GM23338 (cell line): ENCODE measurements at regions not wholly inside any gene's neighbourhood (a gene's known extent, or its start where the extent isn't known, plus 50 kb on each side); places are given as distances from the start of the nearest gene placed in this dataset.

ENCODE experiments used
- ATAC-seq: fragments of 200-7000 bp; cut with Tn5 transposase; 3 replicates; pipeline ENCODE4 v1.9.1; 2020
- DNase-seq: peaks from one replicate; pipeline ENCODE4 v3.0.0-alpha.2; 2015; ENCODE audit warnings: low spot score
- H2AFZ ChIP-seq: fragments of 200-600 bp; sonication (generic); 2 replicates; pipeline ENCODE4 v1.8.0; 2016; ENCODE audit warnings: antibody characterized with exemption, mild to moderate bottlenecking, moderate library complexity
- H3F3A ChIP-seq: fragments of 200-600 bp; sonication (generic); replicated peaks from 2 replicates; pipeline ENCODE4 v1.8.0; 2017; ENCODE audit warnings: antibody characterized with exemption, mixed run types, low read depth
- H3K27ac ChIP-seq: fragments of 200-600 bp; sonication (generic); 2 replicates; pipeline ENCODE4 v1.6.1; 2016; ENCODE audit warnings: low read depth
- H3K27me3 ChIP-seq: fragments of 200-600 bp; sonication (generic); 2 replicates; pipeline ENCODE4 v1.8.0; 2016; ENCODE audit warnings: mild to moderate bottlenecking, mixed run types, moderate library complexity; ENCODE audit not compliant: insufficient read depth
- H3K36me3 ChIP-seq: fragments of 200-600 bp; sonication (generic); 2 replicates; pipeline ENCODE4 v1.8.0; 2016; ENCODE audit warnings: mild to moderate bottlenecking; ENCODE audit not compliant: insufficient read depth
- H3K4me1 ChIP-seq: fragments of 200-600 bp; sonication (generic); 2 replicates; pipeline ENCODE4 v1.8.0; 2016; ENCODE audit warnings: mild to moderate bottlenecking, moderate library complexity; ENCODE audit not compliant: insufficient read depth
- H3K4me2 ChIP-seq: fragments of 200-600 bp; sonication (generic); 2 replicates; pipeline ENCODE4 v1.7.1; 2017; ENCODE audit warnings: mixed run types
- H3K4me3 ChIP-seq: fragments of 200-600 bp; sonication (generic); 2 replicates; pipeline ENCODE4 v1.6.1; 2016; ENCODE audit warnings: mixed run types
- H3K79me2 ChIP-seq: fragments of 200-600 bp; sonication (generic); replicated peaks from 2 replicates; pipeline ENCODE4 v1.8.0; 2017; ENCODE audit warnings: mild to moderate bottlenecking; ENCODE audit not compliant: insufficient read depth
- H3K9me2 ChIP-seq: fragments of 200-600 bp; sonication (generic); 2 replicates; pipeline ENCODE4 v1.8.0; 2017; ENCODE audit not compliant: insufficient read depth
- H4K20me1 ChIP-seq: fragments of 200-600 bp; sonication (generic); replicated peaks from 2 replicates; pipeline ENCODE4 v1.8.0; 2017; ENCODE audit warnings: mild to moderate bottlenecking; ENCODE audit not compliant: insufficient read depth
- H3K27ac Mint-ChIP-seq: 2 replicates; pipeline ENCODE4 v1.8.0; 2020; ENCODE audit warnings: inconsistent platforms, mild to moderate bottlenecking, moderate library complexity, mixed read lengths
- H3K27me3 Mint-ChIP-seq: 3 replicates; pipeline ENCODE4 v1.8.0; 2022; ENCODE audit warnings: low read depth, mild to moderate bottlenecking, moderate library complexity, mixed read lengths, inconsistent platforms; ENCODE audit not compliant: insufficient read depth, poor library complexity
- H3K36me3 Mint-ChIP-seq: 3 replicates; pipeline ENCODE4 v1.8.0; 2021; ENCODE audit warnings: low read depth, mild to moderate bottlenecking, inconsistent platforms, moderate library complexity, mixed read lengths
- H3K4me1 Mint-ChIP-seq: 3 replicates; pipeline ENCODE4 v1.8.0; 2020; ENCODE audit warnings: mild to moderate bottlenecking, inconsistent platforms, mixed read lengths
- H3K4me3 Mint-ChIP-seq: 3 replicates; pipeline ENCODE4 v1.8.0; 2021; ENCODE audit warnings: moderate library complexity, mild to moderate bottlenecking, inconsistent platforms, mixed read lengths
- H3K9me3 Mint-ChIP-seq: 3 replicates; pipeline ENCODE4 v1.8.0; 2020; ENCODE audit warnings: moderate library complexity, mild to moderate bottlenecking, inconsistent platforms, mixed read lengths
- CREB1 ChIP-seq: fragments of 250-450 bp; sonication (Bioruptor Pico); IDR thresholded peaks from 2 replicates; pipeline ENCODE4 v1.5.0; 2020; ENCODE audit warnings: low read depth, mild to moderate bottlenecking, moderate library complexity
- EZH2 ChIP-seq: fragments of 200-600 bp; sonication (generic); IDR thresholded peaks from one replicate; pipeline ENCODE4 v1.8.0; 2017; ENCODE audit warnings: antibody characterized with exemption, mild to moderate bottlenecking, low read depth; ENCODE audit not compliant: unreplicated experiment
- JUNB ChIP-seq: IDR thresholded peaks from one replicate; pipeline ENCODE4 v1.6.1; 2016; ENCODE audit warnings: antibody characterized with exemption; ENCODE audit not compliant: unreplicated experiment
- STAT1 ChIP-seq: IDR thresholded peaks from one replicate; pipeline ENCODE4 v1.6.1; 2016; ENCODE audit warnings: antibody characterized with exemption; ENCODE audit not compliant: unreplicated experiment
- ZNF114 ChIP-seq: fragments of 250-450 bp; sonication (Bioruptor Pico); IDR thresholded peaks from 2 replicates; pipeline ENCODE4 v1.5.0; 2020; ENCODE audit warnings: mild to moderate bottlenecking, moderate library complexity
- ZNF331 ChIP-seq: fragments of 250-450 bp; sonication (Bioruptor Pico); IDR thresholded peaks from 2 replicates; pipeline ENCODE4 v1.5.0; 2020; ENCODE audit warnings: low read depth, mild to moderate bottlenecking, moderate library complexity
- TF ChIP-seq, protein P1 (sequence below), 2 experiments: fragments of 200-600 bp in 1 of 2; sonication (generic) in 1 of 2; conservative IDR thresholded peaks; 2 replicates each; pipeline versions ENCODE4 v1.5.1 to v1.6.1; 2016 to 2017; ENCODE audit warnings: antibody characterized with exemption in 2 of 2, low read depth in 2 of 2, mild to moderate bottlenecking in 2 of 2, moderate library complexity in 1 of 2
- TF ChIP-seq, protein P2 (sequence below): fragments of 250-450 bp; sonication (Bioruptor Pico); IDR thresholded peaks from 2 replicates; pipeline ENCODE4 v1.5.0; 2020; ENCODE audit warnings: mild to moderate bottlenecking, moderate library complexity
- TF ChIP-seq, protein P3 (sequence below): IDR thresholded peaks from one replicate; pipeline ENCODE4 v1.6.1; 2018; ENCODE audit warnings: antibody characterized with exemption; ENCODE audit not compliant: unreplicated experiment

DNA sequence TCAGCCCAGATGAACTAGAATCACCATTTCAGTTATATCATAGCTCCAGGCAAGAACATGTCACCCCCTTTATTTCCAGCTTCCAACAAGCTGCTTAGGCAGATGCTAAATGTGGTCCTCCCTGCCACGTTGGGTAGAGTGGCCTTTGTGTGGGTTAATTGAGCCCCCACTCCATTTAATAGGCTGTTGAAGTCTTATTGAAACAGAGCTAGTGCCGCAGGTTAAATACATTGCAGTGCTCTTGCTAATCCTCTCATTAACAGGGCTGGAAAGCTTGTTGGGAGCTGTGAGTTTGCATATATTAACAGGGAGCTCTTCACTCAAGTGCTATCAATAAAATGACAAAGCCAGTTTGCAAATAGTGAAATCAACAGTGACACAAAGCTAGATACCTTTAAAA lies 248.4 kb upstream of the CMC1 start:
- no peaks in the 10 kb centered on the region for H3K36me3 ChIP-seq
- H3K4me1 Mint-ChIP-seq, result peaks cover 8% of the 10 kb centered on the region; the same call in 2 of the 3 replicates
- H3F3A ChIP-seq, result no peaks in the 10 kb centered on the region
- H3K79me2 ChIP-seq, result no peaks in the 10 kb centered on the region
- no peak overlapping the region for H2AFZ ChIP-seq
- no peaks in the 10 kb centered on the region for H3K27me3 Mint-ChIP-seq
- no peak overlapping the region for H3K27ac Mint-ChIP-seq
- no peaks in the 10 kb centered on the region for H3K27me3 ChIP-seq
- TF ChIP-seq STAT1, result no peak
- no peak for TF ChIP-seq ZNF331 (CRISPR knock-in tag)
- H3K27ac ChIP-seq, result no peak overlapping the region
- H3K4me1 ChIP-seq, result no peaks in the 10 kb centered on the region
- ATAC-seq, result no peak
- no peaks in the 10 kb centered on the region; the same call in 2 of the 3 replicates for H3K36me3 Mint-ChIP-seq
- no peak overlapping the region for H3K4me3 Mint-ChIP-seq
- H4K20me1 ChIP-seq, result no peaks in the 10 kb centered on the region
- H3K4me2 ChIP-seq, result no peak overlapping the region
- peaks cover 3% of the 10 kb centered on the region; the same call in 1 of the 3 replicates for H3K9me3 Mint-ChIP-seq
- no peaks in the 10 kb centered on the region; the same call in 1 of the 2 replicates for H3K9me2 ChIP-seq
- no peak for DNase-seq
- H3K4me3 ChIP-seq, result no peak overlapping the region

DNA sequence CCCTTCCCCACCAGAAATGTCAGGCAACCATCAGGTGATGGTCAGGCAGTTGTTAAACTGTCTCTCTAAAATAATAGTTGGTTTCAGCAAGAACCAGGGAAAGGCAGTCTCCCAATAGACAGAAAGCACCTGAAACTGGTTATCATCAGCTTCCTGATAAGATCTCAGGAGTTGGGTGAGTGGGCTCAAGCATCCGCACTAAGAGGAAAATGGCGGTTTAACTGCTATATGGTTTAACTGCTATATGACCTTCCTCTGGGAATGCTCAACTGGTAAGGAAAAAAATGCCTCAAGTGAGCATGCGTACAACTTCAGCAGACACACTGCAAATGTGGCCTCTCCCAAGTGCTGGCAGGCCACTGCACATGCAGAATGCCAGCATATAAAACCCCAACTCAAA lies 240.8 kb upstream of the CMC1 start:
- no peak overlapping the region for H3K27ac ChIP-seq
- Mint-ChIP-seq H3K27me3 (no peaks in the 10 kb centered on the region), H3K4me1 (peaks cover 4% of the 10 kb centered on the region; the same call in 1 of the 3 replicates), H3K9me3 (peaks cover 10% of the 10 kb centered on the region; the same call in 2 of the 3 replicates), H3K4me3 (no peak overlapping the region), H3K27ac (no peak overlapping the region), H3K36me3 (peaks cover 10% of the 10 kb centered on the region)
- H3K36me3 ChIP-seq, result no peaks in the 10 kb centered on the region
- no peaks in the 10 kb centered on the region for H3K27me3 ChIP-seq
- DNase-seq (no peak), ATAC-seq (no peak)
- no peaks in the 10 kb centered on the region for H3F3A ChIP-seq
- no peaks in the 10 kb centered on the region for H3K79me2 ChIP-seq
- H3K9me2 ChIP-seq, result no peaks in the 10 kb centered on the region
- H4K20me1 ChIP-seq, result no peaks in the 10 kb centered on the region
- H3K4me3 ChIP-seq, result no peak overlapping the region
- no peaks in the 10 kb centered on the region for H3K4me1 ChIP-seq
- no peak overlapping the region for H3K4me2 ChIP-seq
- H2AFZ ChIP-seq, result no peak overlapping the region
- TF ChIP-seq ZNF331 (CRISPR knock-in tag) (no peak), STAT1 (no peak), JUNB (no peak), EZH2 (no peak), CREB1 (CRISPR knock-in tag) (no peak), ZNF114 (no peak)
- TF ChIP-seq, protein P1, sequence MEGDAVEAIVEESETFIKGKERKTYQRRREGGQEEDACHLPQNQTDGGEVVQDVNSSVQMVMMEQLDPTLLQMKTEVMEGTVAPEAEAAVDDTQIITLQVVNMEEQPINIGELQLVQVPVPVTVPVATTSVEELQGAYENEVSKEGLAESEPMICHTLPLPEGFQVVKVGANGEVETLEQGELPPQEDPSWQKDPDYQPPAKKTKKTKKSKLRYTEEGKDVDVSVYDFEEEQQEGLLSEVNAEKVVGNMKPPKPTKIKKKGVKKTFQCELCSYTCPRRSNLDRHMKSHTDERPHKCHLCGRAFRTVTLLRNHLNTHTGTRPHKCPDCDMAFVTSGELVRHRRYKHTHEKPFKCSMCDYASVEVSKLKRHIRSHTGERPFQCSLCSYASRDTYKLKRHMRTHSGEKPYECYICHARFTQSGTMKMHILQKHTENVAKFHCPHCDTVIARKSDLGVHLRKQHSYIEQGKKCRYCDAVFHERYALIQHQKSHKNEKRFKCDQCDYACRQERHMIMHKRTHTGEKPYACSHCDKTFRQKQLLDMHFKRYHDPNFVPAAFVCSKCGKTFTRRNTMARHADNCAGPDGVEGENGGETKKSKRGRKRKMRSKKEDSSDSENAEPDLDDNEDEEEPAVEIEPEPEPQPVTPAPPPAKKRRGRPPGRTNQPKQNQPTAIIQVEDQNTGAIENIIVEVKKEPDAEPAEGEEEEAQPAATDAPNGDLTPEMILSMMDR (conservative IDR thresholded peaks at IDR 0.05; ENCODE audit: low read depth in 2 of 2), result no peak
- TF ChIP-seq, protein P2, sequence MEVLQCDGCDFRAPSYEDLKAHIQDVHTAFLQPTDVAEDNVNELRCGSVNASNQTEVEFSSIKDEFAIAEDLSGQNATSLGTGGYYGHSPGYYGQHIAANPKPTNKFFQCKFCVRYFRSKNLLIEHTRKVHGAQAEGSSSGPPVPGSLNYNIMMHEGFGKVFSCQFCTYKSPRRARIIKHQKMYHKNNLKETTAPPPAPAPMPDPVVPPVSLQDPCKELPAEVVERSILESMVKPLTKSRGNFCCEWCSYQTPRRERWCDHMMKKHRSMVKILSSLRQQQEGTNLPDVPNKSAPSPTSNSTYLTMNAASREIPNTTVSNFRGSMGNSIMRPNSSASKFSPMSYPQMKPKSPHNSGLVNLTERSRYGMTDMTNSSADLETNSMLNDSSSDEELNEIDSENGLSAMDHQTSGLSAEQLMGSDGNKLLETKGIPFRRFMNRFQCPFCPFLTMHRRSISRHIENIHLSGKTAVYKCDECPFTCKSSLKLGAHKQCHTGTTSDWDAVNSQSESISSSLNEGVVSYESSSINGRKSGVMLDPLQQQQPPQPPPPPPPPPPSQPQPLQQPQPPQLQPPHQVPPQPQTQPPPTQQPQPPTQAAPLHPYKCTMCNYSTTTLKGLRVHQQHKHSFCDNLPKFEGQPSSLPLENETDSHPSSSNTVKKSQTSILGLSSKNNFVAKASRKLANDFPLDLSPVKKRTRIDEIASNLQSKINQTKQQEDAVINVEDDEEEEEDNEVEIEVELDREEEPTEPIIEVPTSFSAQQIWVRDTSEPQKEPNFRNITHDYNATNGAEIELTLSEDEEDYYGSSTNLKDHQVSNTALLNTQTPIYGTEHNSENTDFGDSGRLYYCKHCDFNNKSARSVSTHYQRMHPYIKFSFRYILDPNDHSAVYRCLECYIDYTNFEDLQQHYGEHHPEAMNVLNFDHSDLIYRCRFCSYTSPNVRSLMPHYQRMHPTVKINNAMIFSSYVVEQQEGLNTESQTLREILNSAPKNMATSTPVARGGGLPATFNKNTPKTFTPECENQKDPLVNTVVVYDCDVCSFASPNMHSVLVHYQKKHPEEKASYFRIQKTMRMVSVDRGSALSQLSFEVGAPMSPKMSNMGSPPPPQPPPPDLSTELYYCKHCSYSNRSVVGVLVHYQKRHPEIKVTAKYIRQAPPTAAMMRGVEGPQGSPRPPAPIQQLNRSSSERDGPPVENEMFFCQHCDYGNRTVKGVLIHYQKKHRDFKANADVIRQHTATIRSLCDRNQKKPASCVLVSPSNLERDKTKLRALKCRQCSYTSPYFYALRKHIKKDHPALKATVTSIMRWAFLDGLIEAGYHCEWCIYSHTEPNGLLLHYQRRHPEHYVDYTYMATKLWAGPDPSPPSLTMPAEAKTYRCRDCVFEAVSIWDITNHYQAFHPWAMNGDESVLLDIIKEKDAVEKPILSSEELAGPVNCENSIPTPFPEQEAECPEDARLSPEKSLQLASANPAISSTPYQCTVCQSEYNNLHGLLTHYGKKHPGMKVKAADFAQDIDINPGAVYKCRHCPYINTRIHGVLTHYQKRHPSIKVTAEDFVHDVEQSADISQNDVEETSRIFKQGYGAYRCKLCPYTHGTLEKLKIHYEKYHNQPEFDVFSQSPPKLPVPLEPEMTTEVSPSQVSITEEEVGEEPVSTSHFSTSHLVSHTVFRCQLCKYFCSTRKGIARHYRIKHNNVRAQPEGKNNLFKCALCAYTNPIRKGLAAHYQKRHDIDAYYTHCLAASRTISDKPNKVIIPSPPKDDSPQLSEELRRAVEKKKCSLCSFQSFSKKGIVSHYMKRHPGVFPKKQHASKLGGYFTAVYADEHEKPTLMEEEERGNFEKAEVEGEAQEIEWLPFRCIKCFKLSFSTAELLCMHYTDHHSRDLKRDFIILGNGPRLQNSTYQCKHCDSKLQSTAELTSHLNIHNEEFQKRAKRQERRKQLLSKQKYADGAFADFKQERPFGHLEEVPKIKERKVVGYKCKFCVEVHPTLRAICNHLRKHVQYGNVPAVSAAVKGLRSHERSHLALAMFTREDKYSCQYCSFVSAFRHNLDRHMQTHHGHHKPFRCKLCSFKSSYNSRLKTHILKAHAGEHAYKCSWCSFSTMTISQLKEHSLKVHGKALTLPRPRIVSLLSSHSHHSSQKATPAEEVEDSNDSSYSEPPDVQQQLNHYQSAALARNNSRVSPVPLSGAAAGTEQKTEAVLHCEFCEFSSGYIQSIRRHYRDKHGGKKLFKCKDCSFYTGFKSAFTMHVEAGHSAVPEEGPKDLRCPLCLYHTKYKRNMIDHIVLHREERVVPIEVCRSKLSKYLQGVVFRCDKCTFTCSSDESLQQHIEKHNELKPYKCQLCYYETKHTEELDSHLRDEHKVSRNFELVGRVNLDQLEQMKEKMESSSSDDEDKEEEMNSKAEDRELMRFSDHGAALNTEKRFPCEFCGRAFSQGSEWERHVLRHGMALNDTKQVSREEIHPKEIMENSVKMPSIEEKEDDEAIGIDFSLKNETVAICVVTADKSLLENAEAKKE, result no peak
- TF ChIP-seq, protein P3, sequence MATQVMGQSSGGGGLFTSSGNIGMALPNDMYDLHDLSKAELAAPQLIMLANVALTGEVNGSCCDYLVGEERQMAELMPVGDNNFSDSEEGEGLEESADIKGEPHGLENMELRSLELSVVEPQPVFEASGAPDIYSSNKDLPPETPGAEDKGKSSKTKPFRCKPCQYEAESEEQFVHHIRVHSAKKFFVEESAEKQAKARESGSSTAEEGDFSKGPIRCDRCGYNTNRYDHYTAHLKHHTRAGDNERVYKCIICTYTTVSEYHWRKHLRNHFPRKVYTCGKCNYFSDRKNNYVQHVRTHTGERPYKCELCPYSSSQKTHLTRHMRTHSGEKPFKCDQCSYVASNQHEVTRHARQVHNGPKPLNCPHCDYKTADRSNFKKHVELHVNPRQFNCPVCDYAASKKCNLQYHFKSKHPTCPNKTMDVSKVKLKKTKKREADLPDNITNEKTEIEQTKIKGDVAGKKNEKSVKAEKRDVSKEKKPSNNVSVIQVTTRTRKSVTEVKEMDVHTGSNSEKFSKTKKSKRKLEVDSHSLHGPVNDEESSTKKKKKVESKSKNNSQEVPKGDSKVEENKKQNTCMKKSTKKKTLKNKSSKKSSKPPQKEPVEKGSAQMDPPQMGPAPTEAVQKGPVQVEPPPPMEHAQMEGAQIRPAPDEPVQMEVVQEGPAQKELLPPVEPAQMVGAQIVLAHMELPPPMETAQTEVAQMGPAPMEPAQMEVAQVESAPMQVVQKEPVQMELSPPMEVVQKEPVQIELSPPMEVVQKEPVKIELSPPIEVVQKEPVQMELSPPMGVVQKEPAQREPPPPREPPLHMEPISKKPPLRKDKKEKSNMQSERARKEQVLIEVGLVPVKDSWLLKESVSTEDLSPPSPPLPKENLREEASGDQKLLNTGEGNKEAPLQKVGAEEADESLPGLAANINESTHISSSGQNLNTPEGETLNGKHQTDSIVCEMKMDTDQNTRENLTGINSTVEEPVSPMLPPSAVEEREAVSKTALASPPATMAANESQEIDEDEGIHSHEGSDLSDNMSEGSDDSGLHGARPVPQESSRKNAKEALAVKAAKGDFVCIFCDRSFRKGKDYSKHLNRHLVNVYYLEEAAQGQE, result no peak
